ENCODE measurements at regions not wholly inside any gene's neighbourhood (a gene's known extent, or its start where the extent isn't known, plus 50 kb on each side); places are given as distances from the start of the nearest gene placed in this dataset.

DNA sequence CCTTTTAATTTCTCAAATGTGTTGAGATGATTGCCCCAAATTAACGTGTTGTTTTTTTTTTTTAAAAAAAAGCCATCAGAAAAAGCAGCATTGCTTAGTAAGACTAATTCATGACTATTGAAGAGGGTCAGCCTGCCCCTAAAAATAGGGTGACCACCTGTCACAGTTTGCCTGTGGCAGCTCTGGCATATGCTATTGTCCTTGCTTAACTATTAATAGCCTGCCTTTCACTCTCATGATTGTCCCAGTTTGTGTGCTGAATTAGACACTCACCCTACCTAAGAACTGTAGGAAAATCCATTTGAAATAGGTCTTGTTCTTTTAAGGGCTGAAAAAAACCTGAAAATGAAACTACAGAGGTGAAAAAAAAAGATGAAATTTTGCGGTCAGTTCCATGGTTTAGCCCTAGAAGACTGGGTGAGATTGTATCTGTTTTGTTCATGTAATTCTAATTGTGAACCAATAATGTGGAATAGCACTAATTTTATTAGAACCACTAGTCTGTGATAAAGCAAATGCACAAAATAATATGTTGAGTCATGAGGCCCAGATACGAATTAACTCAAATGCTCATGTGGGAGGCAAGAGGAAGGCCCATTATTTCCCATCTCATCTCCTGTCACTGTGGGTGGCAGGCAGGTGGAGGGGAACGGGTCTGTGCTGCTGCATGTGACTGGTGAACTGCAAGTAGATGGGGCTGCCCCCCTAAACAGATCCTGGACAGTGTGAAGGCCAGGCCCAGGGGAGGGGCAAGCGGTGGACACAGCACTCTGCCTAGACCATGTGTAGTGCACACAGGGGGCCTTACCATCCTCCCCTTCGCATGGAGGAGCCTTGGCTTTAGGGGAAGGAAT, 265.4 kb upstream of the NFE2L3 start:
- H3K36me3 ChIP-seq (ENCODE audit: control insufficient read depth in 1 of 2, insufficient read depth in 2 of 2, low read length in 2 of 2): no peaks in the 10 kb centered on the region
- no peak overlapping the region for H3K4me2 ChIP-seq (ENCODE audit: low read length)
- intact Hi-C loops (cut with micrococcal nuclease): no loop called here
- H3K27me3 ChIP-seq (ENCODE audit: insufficient read depth, low read length): 0 out of 2 replicates have a peak, but pooled peaks cover 3% of the 10 kb centered on the region
- no peaks in the 10 kb centered on the region for H3K9me2 ChIP-seq (ENCODE audit: insufficient read depth)
- no peaks in the 10 kb centered on the region for H3K79me2 ChIP-seq (ENCODE audit: insufficient read depth, low read length)
- ChIA-PET CTCF (no interaction called here), POLR2A (no interaction called here), RAD21 (ENCODE audit: low non-redundant PET in 1 of 2, low total read pairs in 2 of 2, uncharacterized antibody in 2 of 2, unreplicated experiment in 2 of 2) (no interaction called here)
- no peak overlapping the region for H3K4me3 ChIP-seq (replicated peaks in 1 of 2; ENCODE audit: low read depth in 1 of 2, low read length in 2 of 2)
- no peak overlapping the region for H3K9ac ChIP-seq (ENCODE audit: low read length)
- H3K27ac ChIP-seq (ENCODE audit: low read depth, low read length): no peak overlapping the region
- no peaks in the 10 kb centered on the region for H3K9me3 ChIP-seq (ENCODE audit: control insufficient read depth in 1 of 2, insufficient read depth in 1 of 2, low read depth in 1 of 2, low read length in 2 of 2)
- ATAC-seq (no peak), DNase-seq (ENCODE audit: low read depth, low spot score) (no peak)
- no peaks in the 10 kb centered on the region for H4K20me1 ChIP-seq (ENCODE audit: insufficient read depth)
- no peaks in the 10 kb centered on the region for H3K4me1 ChIP-seq (ENCODE audit: control insufficient read depth in 1 of 2, insufficient read depth in 2 of 2, low read length in 2 of 2)
- TF ChIP-seq YY1 (IDR thresholded peaks at IDR 0.05; ENCODE audit: extremely low read depth, insufficient replicate concordance, low read depth, low read length) (no peak), SIN3A (IDR thresholded peaks at IDR 0.05; ENCODE audit: low read depth) (no peak), FOSL1 (IDR thresholded peaks at IDR 0.05; ENCODE audit: low read depth) (no peak), POLR2AphosphoS5 (IDR thresholded peaks at IDR 0.05; ENCODE audit: low read depth, low read length) (no peak), EGR1 (IDR thresholded peaks at IDR 0.05; ENCODE audit: low read depth) (no peak), EZH2 (IDR thresholded peaks at IDR 0.05) (no peak), ELF1 (IDR thresholded peaks at IDR 0.05; ENCODE audit: borderline replicate concordance, low read depth) (no peak), CBX3 (IDR thresholded peaks at IDR 0.05; ENCODE audit: low read depth) (no peak), JUND (IDR thresholded peaks at IDR 0.05) (no peak), RAD21 (IDR thresholded peaks at IDR 0.05; ENCODE audit: low read depth) (no peak), TCF7L2 (IDR thresholded peaks at IDR 0.05; ENCODE audit: borderline replicate concordance, extremely low read depth, insufficient read depth, insufficient read length) (no peak)
- TF ChIP-seq, protein P1, sequence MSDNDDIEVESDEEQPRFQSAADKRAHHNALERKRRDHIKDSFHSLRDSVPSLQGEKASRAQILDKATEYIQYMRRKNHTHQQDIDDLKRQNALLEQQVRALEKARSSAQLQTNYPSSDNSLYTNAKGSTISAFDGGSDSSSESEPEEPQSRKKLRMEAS (IDR thresholded peaks at IDR 0.05): no peak
- TF ChIP-seq, protein P2, sequence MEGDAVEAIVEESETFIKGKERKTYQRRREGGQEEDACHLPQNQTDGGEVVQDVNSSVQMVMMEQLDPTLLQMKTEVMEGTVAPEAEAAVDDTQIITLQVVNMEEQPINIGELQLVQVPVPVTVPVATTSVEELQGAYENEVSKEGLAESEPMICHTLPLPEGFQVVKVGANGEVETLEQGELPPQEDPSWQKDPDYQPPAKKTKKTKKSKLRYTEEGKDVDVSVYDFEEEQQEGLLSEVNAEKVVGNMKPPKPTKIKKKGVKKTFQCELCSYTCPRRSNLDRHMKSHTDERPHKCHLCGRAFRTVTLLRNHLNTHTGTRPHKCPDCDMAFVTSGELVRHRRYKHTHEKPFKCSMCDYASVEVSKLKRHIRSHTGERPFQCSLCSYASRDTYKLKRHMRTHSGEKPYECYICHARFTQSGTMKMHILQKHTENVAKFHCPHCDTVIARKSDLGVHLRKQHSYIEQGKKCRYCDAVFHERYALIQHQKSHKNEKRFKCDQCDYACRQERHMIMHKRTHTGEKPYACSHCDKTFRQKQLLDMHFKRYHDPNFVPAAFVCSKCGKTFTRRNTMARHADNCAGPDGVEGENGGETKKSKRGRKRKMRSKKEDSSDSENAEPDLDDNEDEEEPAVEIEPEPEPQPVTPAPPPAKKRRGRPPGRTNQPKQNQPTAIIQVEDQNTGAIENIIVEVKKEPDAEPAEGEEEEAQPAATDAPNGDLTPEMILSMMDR (IDR thresholded peaks at IDR 0.05 in 2 of 3, conservative IDR thresholded peaks at IDR 0.05 in 1 of 3; ENCODE audit: borderline replicate concordance in 1 of 3, insufficient read depth in 1 of 3, low read depth in 2 of 3, low read length in 2 of 3): no peak
- TF ChIP-seq, protein P3, sequence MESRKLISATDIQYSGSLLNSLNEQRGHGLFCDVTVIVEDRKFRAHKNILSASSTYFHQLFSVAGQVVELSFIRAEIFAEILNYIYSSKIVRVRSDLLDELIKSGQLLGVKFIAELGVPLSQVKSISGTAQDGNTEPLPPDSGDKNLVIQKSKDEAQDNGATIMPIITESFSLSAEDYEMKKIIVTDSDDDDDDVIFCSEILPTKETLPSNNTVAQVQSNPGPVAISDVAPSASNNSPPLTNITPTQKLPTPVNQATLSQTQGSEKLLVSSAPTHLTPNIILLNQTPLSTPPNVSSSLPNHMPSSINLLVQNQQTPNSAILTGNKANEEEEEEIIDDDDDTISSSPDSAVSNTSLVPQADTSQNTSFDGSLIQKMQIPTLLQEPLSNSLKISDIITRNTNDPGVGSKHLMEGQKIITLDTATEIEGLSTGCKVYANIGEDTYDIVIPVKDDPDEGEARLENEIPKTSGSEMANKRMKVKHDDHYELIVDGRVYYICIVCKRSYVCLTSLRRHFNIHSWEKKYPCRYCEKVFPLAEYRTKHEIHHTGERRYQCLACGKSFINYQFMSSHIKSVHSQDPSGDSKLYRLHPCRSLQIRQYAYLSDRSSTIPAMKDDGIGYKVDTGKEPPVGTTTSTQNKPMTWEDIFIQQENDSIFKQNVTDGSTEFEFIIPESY (IDR thresholded peaks at IDR 0.05; ENCODE audit: extremely low read depth, insufficient replicate concordance, low read length): no peak
- no TSS peak for BruUV-seq (replicated peaks)
- no peak overlapping the region for H2AFZ ChIP-seq (ENCODE audit: low read depth, low read length, poor library complexity, severe bottlenecking)

Measured in HCT116 (cell line).